Islet precursor cell (in vitro differentiated cells): ENCODE measurements at regions not wholly inside any gene's neighbourhood (a gene's known extent, or its start where the extent isn't known, plus 50 kb on each side); places are given as distances from the start of the nearest gene placed in this dataset.
"Not testable (repeated sequence)": the region's sequence is repeated elsewhere in the genome, so short reads cannot be mapped to it uniquely, and the experiment has no call there.

Experiments used
- DNase-seq: peaks from one replicate; pipeline ENCODE4 v3.0.0-alpha.2; 2018

DNA sequence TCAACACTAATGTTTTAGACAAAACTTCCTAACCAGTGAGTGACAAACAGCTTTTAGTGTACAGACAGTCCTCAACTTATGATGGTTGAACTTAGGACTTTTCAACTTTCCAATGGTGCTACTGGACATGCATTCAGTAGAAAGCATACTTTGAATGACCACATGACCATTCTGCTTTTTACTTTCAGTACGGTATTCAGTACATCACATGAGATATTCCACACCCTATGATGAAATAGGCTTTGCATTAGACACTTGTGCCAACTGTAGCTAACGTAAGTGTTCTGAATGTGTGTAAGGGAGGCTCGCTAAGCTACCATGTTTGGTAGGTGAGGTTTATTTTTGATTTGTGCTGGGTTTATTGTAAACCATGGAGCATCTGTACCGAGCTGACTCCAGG is 113.7 kb downstream of the WNT7A start:
- DNase-seq = peak; percentile 8

DNA sequence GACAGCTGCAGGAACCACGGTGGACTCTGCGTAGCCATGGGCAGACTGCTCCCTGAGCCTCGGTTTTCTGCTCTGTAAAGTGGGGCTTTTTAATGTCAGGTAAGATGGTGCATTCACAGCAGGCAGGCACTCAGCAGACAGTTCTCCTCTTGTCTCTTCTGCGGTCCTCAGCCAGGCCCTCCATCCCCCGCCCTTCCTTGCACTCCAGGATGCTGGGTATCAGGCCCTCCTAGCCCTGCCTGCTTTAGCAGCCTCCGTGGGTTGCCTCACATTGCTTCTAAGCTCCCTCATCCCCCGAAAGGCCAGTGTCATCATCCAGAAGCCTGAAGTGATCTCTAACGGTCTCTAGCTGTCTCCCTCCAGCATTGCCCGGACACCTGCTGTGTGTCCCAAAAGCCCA is 115.7 kb downstream of the WNT7A start:
- no peak for DNase-seq

- no peak for DNase-seq
These were observed 117.0 kb downstream of the WNT7A start for GRCh38 chr3:13762906-13763305.

DNA sequence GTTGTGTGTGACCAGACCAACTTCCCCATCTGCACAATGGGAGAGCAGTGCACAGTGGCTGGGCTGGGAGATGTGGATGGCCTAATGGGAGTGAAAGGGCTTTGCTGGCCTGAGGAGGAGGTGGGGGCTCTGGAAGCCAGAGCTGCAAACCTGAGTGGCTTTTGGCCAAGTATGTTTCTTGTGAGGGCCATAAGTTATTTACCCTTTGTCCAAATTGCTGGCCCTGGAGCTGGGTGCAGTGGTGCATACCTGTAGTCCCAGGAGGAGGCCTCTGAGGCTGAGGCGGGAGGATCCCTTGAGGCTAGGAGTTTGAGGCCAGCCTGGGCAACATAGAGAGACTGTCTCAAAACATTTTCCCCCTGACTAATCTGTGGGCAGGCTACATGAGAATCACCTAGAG is 129.1 kb downstream of the WNT7A start:
- no peak for DNase-seq

DNA sequence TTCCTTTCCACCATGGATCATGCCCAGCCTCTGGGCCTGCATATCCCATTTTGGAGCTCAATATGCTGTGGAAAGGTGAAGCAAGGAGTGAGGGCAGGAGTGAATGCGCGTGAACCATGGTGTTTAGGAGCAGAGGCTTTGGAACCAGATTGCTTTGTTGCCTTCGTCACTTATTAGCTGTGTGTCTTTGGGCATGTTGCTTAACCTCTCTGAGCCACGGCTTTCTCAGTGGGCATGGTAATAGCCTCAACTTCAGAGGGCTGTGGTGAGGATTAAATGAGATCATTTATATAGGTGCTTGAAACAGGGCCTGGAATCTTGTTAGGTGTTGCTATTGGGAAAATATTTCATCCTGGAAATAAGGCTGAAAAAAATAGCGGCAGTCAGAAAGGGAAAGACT is 129.7 kb downstream of the WNT7A start:
- DNase-seq = no peak

DNA sequence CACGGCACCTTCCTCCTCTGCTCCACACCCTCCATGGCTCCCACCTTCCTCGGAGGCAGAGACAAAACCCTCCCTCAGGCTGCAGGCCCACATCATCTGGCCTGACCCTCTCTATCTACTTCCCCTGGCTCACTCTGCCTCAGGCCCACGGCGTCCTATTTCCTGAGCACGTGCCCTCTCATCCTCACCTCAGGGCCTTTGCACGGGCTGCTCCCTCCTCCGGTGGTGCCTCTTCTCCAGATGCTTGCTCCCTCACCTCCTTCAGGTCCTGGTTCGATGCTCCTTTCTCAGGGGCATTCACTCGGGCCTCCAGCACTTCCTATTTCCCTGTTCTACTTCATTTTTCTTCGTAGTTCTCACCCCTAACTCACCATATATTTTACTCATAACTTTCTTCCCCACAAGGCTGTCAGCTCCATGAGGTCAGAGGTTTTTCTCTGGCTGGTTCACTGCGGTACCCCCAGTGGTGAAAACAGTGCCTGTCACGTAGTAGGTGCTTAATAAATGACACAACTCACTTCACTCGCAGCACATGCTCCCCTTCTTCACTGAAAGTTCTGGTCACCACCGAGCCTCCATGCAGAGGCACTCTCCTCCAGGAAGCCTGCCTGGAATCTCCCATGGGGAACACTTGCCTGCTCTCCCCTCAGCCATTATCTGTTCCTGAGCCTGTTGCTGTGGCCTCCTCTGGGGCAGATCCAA is 130.7 kb downstream of the WNT7A start:
- DNase-seq = no peak

GRCh38 chr3:13748276-13748879 is 131.5 kb downstream of the WNT7A start:
- peak; percentile 83 for DNase-seq

DNA sequence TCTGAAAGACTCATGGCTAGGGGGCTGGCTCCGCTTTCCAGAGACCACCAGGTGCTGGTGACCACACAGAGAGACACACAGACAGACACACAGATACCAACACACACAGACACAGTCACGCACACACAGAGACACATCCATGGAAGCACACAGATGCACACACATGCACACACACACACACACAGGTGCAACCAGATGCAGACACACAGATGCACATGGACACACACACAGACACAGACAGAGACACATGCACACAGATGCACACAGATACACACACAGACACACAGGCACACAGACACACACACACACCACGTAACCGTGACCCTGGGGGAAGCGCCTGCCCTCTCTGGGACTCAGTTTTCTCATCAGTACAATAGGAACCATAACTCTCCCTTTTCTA is 132.2 kb downstream of the WNT7A start:
- no peak for DNase-seq

GRCh38 chr3:13746385-13746784 is 133.5 kb downstream of the WNT7A start:
- no peak for DNase-seq

GRCh38 chr3:13745636-13746035 is 134.2 kb downstream of the WNT7A start:
- no peak for DNase-seq

GRCh38 chr3:13740795-13741194 is 139.1 kb downstream of the WNT7A start:
- DNase-seq = no peak

GRCh38 chr3:13733726-13734125 is 146.1 kb downstream of the WNT7A start:
- not testable (repeated sequence) for DNase-seq

GRCh38 chr3:13728487-13728886 is 151.4 kb downstream of the WNT7A start:
- DNase-seq = no peak

DNA sequence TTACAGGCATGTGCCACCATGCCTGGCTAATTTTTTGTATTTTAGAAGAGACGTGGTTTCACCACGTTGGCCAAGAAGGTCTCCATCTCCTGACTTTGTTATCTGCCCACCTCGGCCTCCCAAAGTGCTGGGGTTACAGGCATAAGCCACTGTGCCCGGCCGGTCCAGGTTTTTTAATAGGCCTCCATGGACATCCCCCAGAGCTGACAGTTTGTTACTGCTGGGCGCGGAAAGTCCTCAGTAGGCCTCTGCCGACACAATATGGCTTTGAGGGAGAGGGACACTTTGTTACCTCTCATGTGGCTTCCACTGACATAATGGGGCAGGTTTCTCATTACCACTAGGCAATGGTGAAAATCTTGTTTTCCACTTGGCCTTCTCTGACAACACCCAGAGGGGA is 152.0 kb downstream of the WNT7A start:
- DNase-seq = peak; percentile 42

- no peak for DNase-seq
These were observed 156.1 kb downstream of the WNT7A start for GRCh38 chr3:13723676-13724207.

DNA sequence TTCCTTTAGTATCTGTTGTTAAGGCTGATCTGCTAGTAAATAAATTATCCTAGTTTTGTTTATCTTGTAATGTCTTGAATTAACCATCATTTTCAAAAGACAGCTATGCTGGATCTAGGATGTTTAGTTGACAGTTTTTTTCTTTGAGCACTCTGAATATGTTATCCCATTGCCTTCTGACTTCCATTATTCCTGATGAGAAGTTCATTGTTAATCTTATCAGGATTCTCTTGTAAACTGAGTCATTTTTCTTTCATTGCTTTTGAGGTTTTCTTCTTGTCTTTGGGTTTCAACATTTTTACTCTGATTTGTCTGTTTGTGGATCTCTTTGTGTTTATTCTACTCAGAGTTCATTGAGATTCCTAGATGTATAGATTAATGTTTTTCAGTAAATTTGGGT is 157.7 kb downstream of the WNT7A start:
- no peak for DNase-seq

- DNase-seq = peak; percentile 34
These were observed 161.4 kb downstream of the WNT7A start for GRCh38 chr3:13718436-13718835.

GRCh38 chr3:13718000-13718399 is 161.9 kb downstream of the WNT7A start:
- DNase-seq = peak; percentile 19

- DNase-seq = no peak
These were observed 162.5 kb downstream of the WNT7A start for GRCh38 chr3:13717222-13717895.

- peak; percentile 44 for DNase-seq
These were observed 163.2 kb downstream of the WNT7A start for GRCh38 chr3:13716540-13717221.

- no peak for DNase-seq
These were observed 163.9 kb downstream of the WNT7A start for GRCh38 chr3:13715961-13716360.

DNA sequence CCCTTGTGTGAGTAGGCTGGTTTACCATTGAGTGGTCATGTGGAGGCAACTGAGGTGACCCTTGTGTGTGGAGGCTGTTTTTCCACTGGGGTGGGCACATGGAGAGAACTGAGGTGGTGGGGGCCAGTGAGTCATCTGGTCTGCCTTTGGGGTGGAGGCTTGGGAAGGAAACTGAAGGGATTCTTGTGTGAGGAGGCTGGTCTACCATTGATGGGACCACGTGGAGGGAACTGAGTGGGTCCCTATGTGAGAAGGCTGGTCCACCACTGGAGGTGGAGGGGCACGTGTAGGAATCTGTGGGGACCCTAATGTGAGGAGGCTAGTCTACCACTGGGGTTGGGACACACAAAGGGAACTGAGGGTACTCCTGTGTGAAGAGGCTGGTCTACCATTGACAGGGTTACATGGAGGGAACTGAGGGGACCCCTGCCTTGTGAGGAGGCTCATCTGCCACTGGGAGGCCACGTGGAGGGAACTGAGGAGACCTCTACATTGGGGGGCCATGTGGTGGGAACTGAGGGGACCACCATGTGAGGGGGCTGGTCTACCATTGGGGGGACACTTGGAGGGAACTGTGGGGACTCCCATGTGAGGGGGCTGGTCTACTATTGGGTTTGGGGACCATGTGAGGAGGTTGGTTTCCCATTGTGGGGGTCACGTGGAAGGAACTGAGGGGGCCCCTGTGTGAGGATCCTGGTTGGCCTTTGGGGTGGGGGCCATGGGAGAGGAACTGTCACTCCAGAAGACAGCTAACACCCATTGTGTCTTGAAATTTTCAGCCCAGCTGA is 164.5 kb downstream of the WNT7A start:
- DNase-seq = peak; percentile 25
